GM03348 (cell line): ENCODE measurements at regions not wholly inside any gene's neighbourhood (a gene's known extent, or its start where the extent isn't known, plus 50 kb on each side); places are given as distances from the start of the nearest gene placed in this dataset.

Source experiments
- DNase-seq: peaks from one replicate; pipeline ENCODE4 v3.0.0; 2012; ENCODE audit warnings: low spot score

DNA sequence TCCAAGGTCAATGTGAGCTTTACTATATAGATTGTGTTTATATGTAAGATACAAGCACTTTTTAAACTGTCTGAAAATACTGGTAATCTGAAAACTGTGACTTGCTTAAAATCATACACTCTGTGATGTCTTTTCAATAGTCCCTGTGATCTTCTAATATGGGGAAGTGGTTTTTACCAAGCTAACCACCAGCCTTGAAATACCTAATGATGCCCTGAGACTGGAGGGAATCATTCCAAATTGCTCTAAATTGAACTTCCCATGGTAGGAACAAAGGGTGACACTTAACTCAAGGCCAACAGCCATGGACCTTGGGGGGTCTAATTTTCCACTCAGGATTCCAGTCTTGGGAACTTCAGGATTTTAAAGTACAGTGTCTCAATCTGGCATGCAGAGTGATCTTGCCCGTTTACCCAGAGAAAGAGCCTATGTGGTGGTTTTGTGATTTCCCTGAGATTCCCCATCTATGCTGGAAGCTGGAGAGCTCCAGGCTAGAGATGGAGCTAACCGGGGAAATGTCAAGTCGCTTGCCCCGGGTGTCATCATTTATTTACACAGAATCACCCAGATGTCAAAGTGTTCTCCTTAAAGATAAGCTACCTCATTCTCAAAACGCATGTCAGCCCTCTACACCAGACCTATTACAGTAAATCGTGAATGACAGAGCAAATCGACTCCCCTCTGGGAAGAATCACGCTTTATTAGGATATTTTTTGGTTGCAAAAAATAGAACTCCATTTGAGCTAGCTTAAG lies 198.5 kb downstream of the SP3 start:
- DNase-seq: no peak

- DNase-seq: no peak
These were observed 194.1 kb downstream of the SP3 start for GRCh38 chr2:173770947-173771678.

- DNase-seq: no peak
These were observed 193.0 kb downstream of the SP3 start for GRCh38 chr2:173772205-173772604.

GRCh38 chr2:173773076-173773475 lies 192.1 kb downstream of the SP3 start:
- no peak for DNase-seq

- no peak for DNase-seq
These were observed 189.7 kb downstream of the SP3 start for GRCh38 chr2:173775440-173775839.

- DNase-seq: no peak
These were observed 182.5 kb downstream of the SP3 start for GRCh38 chr2:173782681-173783080.

- no peak for DNase-seq
These were observed 181.8 kb downstream of the SP3 start for GRCh38 chr2:173783382-173783781.

GRCh38 chr2:173785813-173786212 lies 179.4 kb downstream of the SP3 start:
- no peak for DNase-seq

- DNase-seq: no peak
These were observed 173.7 kb downstream of the SP3 start for GRCh38 chr2:173791502-173791901.

DNA sequence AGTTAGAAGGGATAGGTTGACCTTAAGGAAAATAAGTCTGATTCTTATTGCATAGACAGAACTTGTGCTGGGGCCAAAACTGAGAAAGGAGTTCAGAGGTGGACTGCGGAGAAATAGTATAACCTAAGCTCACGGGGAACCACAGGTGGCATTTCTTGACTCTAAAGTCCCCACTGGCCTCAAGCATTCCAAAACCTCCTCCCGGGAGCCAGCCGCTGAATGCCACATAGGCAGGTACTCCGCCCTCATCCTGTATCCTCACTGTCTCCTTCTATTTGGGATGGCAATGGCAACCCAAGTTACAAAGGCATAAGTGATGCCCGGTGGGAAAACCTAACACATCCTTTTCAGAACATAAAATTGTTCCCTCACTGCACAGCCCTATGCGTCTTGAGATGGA lies 173.0 kb downstream of the SP3 start:
- no peak for DNase-seq

DNA sequence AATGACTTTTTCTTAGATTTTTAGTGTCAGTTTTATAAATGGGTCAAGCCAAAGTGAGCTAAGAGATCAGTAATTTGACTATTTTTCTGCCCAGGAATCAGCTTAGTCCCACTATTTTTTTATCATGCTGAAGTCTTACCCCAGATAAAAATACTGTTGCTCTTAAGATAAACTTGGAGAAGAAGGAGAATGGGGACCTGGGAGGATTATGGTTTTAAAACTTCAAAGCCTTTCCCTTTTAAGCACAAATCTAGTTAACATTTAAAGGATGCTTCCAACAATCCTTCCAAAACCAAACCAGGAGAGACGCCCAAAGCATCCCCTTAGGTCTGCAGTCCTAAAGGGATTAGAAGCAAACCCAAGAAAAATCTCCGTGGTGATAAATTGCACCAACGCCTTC lies 172.4 kb downstream of the SP3 start:
- DNase-seq: no peak

DNA sequence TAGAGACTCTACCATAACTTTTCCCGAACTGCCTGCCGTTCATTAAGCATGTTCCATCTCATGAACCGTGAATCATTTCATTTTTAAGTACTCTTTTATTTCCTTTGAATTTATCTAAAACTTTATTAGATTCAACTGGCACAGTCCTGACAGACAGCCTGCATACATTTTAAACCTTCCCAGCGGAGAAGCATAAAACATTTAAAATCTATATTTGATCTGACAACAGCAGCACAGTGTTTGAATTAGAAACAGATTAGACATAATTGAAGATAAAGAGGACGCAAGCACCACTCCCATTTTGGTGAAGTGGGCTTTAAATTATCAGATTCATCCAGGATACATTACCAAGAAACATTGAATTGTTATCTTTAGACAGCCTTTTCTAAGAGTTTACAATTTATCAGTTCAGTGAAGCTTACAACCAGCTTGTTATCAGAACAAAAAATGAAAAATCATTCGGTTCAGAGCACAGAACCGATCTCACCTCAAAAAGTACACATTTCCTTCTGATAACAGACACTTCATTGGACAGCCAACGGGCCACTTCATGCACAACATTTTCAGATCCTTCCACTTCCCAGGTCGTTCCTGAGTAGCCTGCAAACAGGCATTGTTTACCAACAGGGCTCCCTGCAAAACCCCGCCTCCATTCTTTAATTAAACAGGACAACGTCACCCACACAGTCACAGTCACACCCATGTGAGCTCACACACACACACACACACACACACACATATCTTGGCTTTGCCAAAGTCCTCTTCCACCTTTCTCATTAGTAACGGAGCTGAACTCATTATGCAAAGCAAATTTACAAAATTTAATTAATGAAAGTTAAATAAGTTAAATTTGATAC lies 171.2 kb downstream of the SP3 start:
- DNase-seq: no peak

GRCh38 chr2:173797586-173798263 lies 167.4 kb downstream of the SP3 start:
- no peak for DNase-seq

GRCh38 chr2:173802518-173802917 lies 162.7 kb downstream of the SP3 start:
- no peak for DNase-seq

DNA sequence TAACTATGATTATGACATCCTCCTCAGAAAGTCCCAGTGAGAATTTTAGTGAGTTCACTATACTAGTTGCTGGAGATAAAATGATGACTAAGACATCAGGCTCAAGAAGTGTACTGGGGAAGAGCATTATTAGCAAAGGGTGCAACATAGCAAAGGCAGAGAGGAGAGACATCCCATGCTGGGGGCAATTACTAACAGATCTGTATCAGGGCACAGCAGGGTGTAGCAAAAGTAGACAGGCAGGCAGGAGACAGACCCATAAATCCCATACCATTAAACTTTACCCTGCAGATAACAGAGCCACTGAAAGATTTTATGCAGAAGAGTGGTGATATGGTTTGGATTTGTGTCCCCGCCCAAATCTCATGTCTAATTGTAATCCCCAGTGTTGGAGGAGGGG lies 161.7 kb downstream of the SP3 start:
- DNase-seq: no peak

DNA sequence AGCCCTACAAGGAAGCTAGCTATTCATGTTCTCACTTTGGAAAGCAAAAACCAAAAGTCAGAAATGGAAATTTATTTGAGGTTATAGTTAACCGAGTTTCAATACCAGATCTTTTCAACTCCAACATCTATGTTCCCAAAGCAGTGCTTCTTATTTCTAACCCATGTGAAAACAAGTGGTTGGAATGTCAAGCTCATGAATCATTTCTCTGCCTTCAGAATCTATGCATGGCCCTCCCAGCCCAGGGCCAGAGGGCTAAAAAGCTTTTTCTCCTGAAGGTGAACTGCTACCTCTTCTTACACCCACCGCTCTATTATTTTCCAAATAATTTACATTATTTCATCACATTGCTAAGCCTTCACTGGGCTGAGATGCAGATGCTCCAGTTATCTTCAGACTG lies 158.4 kb downstream of the SP3 start:
- DNase-seq: no peak

GRCh38 chr2:173808718-173809117 lies 156.5 kb downstream of the SP3 start:
- DNase-seq: no peak

GRCh38 chr2:173812321-173812720 lies 152.9 kb downstream of the SP3 start:
- no peak for DNase-seq

DNA sequence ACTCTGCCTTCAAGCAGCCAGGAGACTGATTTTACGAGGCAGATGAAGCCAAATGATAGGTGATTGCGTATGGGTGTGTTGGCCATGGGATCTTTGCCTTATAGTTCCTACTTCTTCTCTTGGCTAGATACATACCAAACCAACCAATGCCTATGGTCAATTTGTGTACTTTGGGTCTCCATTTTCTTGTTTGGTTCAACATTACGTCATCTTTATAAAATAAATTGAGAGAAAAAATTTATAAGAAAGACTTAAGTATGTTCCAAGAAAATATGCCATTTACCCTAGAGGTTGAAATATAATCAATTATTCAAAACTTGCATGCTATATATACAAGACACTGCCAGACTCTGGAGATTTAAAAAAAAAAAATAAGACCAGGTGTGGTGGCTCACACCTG lies 150.9 kb downstream of the SP3 start:
- DNase-seq: no peak

GRCh38 chr2:173815772-173816171 lies 149.4 kb downstream of the SP3 start:
- DNase-seq: no peak

- DNase-seq: no peak
These were observed 147.6 kb downstream of the SP3 start for GRCh38 chr2:173817582-173817981.

- no peak for DNase-seq
These were observed 146.9 kb downstream of the SP3 start for GRCh38 chr2:173818285-173818684.
